Ishikawa (cell line): ENCODE measurements at regions not wholly inside any gene's neighbourhood (a gene's known extent, or its start where the extent isn't known, plus 50 kb on each side); places are given as distances from the start of the nearest gene placed in this dataset.

Experiments
- CEBPB ChIP-seq: IDR thresholded peaks from 2 replicates; pipeline ENCODE4 v1.6.1; 2012
- CREB1 ChIP-seq: IDR thresholded peaks from 2 replicates; pipeline ENCODE4 v1.6.1; 2012; ENCODE audit warnings: low read depth
- EGR1 ChIP-seq: IDR thresholded peaks from 2 replicates; pipeline ENCODE4 v1.6.1; 2012
- EP300 ChIP-seq: IDR thresholded peaks from 2 replicates; pipeline ENCODE4 v1.6.1; 2012; ENCODE audit warnings: borderline replicate concordance
- FOXM1 ChIP-seq: IDR thresholded peaks from 2 replicates; pipeline ENCODE4 v1.6.1; 2012; ENCODE audit warnings: low read depth, borderline replicate concordance
- MAX ChIP-seq: IDR thresholded peaks from 2 replicates; pipeline ENCODE4 v1.6.1; 2012
- NFIC ChIP-seq: IDR thresholded peaks from 2 replicates; pipeline ENCODE4 v1.6.1; 2012
- RAD21 ChIP-seq: IDR thresholded peaks from 2 replicates; pipeline ENCODE4 v1.6.1; 2012; ENCODE audit warnings: low read depth
- REST ChIP-seq: IDR thresholded peaks from 2 replicates; pipeline ENCODE4 v1.6.1; 2012; ENCODE audit warnings: low read depth, mild to moderate bottlenecking
- TAF1 ChIP-seq: IDR thresholded peaks from 2 replicates; pipeline ENCODE4 v1.6.1; 2012; ENCODE audit warnings: low read depth, mild to moderate bottlenecking
- TCF12 ChIP-seq: IDR thresholded peaks from 2 replicates; pipeline ENCODE4 v1.6.1; 2012; ENCODE audit warnings: low read depth
- TEAD4 ChIP-seq: IDR thresholded peaks from 2 replicates; pipeline ENCODE4 v1.6.1; 2012
- USF1 ChIP-seq: IDR thresholded peaks from 2 replicates; pipeline ENCODE4 v1.6.1; 2012
- YY1 ChIP-seq: IDR thresholded peaks from 2 replicates; pipeline ENCODE4 v1.6.1; 2012; ENCODE audit warnings: low read depth
- ZBTB7A ChIP-seq: IDR thresholded peaks from 2 replicates; pipeline ENCODE4 v1.6.1; 2012; ENCODE audit warnings: low read depth

GRCh38 chr13:109881347-109881725, 95.0 kb upstream of the IRS2 start:
- TF ChIP-seq EGR1 (no peak), RAD21 (no peak), FOXM1 (no peak), YY1 (no peak), ZBTB7A (no peak), USF1 (no peak), CREB1 (no peak), MAX (no peak), REST (no peak), CEBPB (no peak), NFIC (no peak), TAF1 (no peak), TCF12 (no peak), TEAD4 (no peak), EP300 (no peak)

- TF ChIP-seq TAF1 (no peak), RAD21 (no peak), CEBPB (no peak), EGR1 (no peak), TEAD4 (no peak)
Observed at GRCh38 chr13:109880371-109881346, 94.3 kb upstream of the IRS2 start.

GRCh38 chr13:109879338-109879737, 93.0 kb upstream of the IRS2 start:
- TF ChIP-seq RAD21 (no peak), TEAD4 (no peak), CEBPB (no peak), MAX (no peak), EP300 (no peak), USF1 (no peak), ZBTB7A (no peak), EGR1 (no peak), CREB1 (no peak), TAF1 (no peak)

- TF ChIP-seq RAD21 (no peak), REST (no peak), FOXM1 (no peak), ZBTB7A (no peak), YY1 (no peak), TAF1 (no peak)
Observed at GRCh38 chr13:109877809-109878208, 91.4 kb upstream of the IRS2 start.

- TF ChIP-seq RAD21 (no peak), TCF12 (no peak), MAX (no peak), NFIC (no peak), REST (no peak), FOXM1 (no peak), ZBTB7A (no peak), CREB1 (no peak), EGR1 (no peak), USF1 (no peak)
Observed at GRCh38 chr13:109875746-109876145, 89.4 kb upstream of the IRS2 start.
